MG63 (cell line): ENCODE measurements at regions not wholly inside any gene's neighbourhood (a gene's known extent, or its start where the extent isn't known, plus 50 kb on each side); places are given as distances from the start of the nearest gene placed in this dataset.

Source experiments
- DNase-seq: peaks from one replicate; pipeline ENCODE4 v3.0.0-alpha.2; 2020
- H3K27me3 ChIP-seq: fragments of 250-450 bp; sonication (Bioruptor Pico); 2 replicates; pipeline ENCODE4 v1.5.1; 2020; ENCODE audit warnings: mild to moderate bottlenecking, moderate library complexity
- H3K36me3 ChIP-seq: fragments of 250-450 bp; sonication (Bioruptor Pico); 2 replicates; pipeline ENCODE4 v1.5.1; 2020; ENCODE audit warnings: mild to moderate bottlenecking, moderate library complexity
- H3K4me3 ChIP-seq: fragments of 250-450 bp; sonication (Bioruptor Pico); 2 replicates; pipeline ENCODE4 v1.5.1; 2020; ENCODE audit warnings: mild to moderate bottlenecking, moderate library complexity
- H3K9me3 ChIP-seq: fragments of 250-450 bp; sonication (Bioruptor Pico); 2 replicates; pipeline ENCODE4 v1.5.1; 2020; ENCODE audit warnings: mild to moderate bottlenecking, moderate library complexity

GRCh38 chr1:112797224-112797623, 82.1 kb upstream of the PPM1J start:
- H3K9me3 ChIP-seq, result no peaks in the 10 kb centered on the region
- H3K36me3 ChIP-seq, result no peaks in the 10 kb centered on the region
- H3K27me3 ChIP-seq, result no peaks in the 10 kb centered on the region
- DNase-seq, result no peak
- no peak overlapping the region for H3K4me3 ChIP-seq

GRCh38 chr1:112794654-112795239, 79.6 kb upstream of the PPM1J start:
- DNase-seq, result no peak
- no peaks in the 10 kb centered on the region for H3K36me3 ChIP-seq
- no peak overlapping the region for H3K4me3 ChIP-seq
- H3K9me3 ChIP-seq, result no peaks in the 10 kb centered on the region
- H3K27me3 ChIP-seq, result no peaks in the 10 kb centered on the region

- no peaks in the 10 kb centered on the region for H3K36me3 ChIP-seq
- no peaks in the 10 kb centered on the region for H3K9me3 ChIP-seq
- no peak overlapping the region for H3K4me3 ChIP-seq
- no peak for DNase-seq
- H3K27me3 ChIP-seq, result no peaks in the 10 kb centered on the region
Observed at GRCh38 chr1:112793631-112794565, 78.8 kb upstream of the PPM1J start.

GRCh38 chr1:112791723-112792104, 76.6 kb upstream of the PPM1J start:
- no peak for DNase-seq
- Histone ChIP-seq H3K27me3 (no peaks in the 10 kb centered on the region), H3K9me3 (no peaks in the 10 kb centered on the region; the same call in 1 of the 2 replicates), H3K36me3 (no peaks in the 10 kb centered on the region), H3K4me3 (no peak overlapping the region)

- H3K9me3 ChIP-seq, result no peaks in the 10 kb centered on the region; the same call in 1 of the 2 replicates
- no peaks in the 10 kb centered on the region for H3K36me3 ChIP-seq
- H3K4me3 ChIP-seq, result no peak overlapping the region
- no peak for DNase-seq
- H3K27me3 ChIP-seq, result no peaks in the 10 kb centered on the region
Observed at GRCh38 chr1:112790920-112791722, 76.0 kb upstream of the PPM1J start.

- H3K36me3 ChIP-seq, result no peaks in the 10 kb centered on the region
- H3K4me3 ChIP-seq, result no peak overlapping the region
- DNase-seq, result peak; percentile 21
Observed at GRCh38 chr1:112788561-112788960, 73.4 kb upstream of the PPM1J start.

GRCh38 chr1:112788054-112788453, 72.9 kb upstream of the PPM1J start:
- no peak overlapping the region for H3K4me3 ChIP-seq
- no peaks in the 10 kb centered on the region; the same call in none of the 2 replicates for H3K9me3 ChIP-seq
- H3K27me3 ChIP-seq, result no peaks in the 10 kb centered on the region
- no peaks in the 10 kb centered on the region for H3K36me3 ChIP-seq
- no peak for DNase-seq

More at GRCh38 chr1:112788561-112788960, 73.4 kb upstream of the PPM1J start:
- H3K9me3 ChIP-seq, result no peaks in the 10 kb centered on the region; the same call in 1 of the 2 replicates
- H3K27me3 ChIP-seq, result no peaks in the 10 kb centered on the region

- no peaks in the 10 kb centered on the region for H3K36me3 ChIP-seq
- DNase-seq, result no peak
- H3K27me3 ChIP-seq, result no peaks in the 10 kb centered on the region; the same call in 1 of the 2 replicates
- H3K9me3 ChIP-seq, result no peaks in the 10 kb centered on the region; the same call in none of the 2 replicates
- H3K4me3 ChIP-seq, result no peak overlapping the region
Observed at GRCh38 chr1:112783059-112783458, 67.9 kb upstream of the PPM1J start.

- Histone ChIP-seq H3K9me3 (no peaks in the 10 kb centered on the region; the same call in 1 of the 2 replicates), H3K4me3 (no peak overlapping the region), H3K27me3 (no peaks in the 10 kb centered on the region; the same call in 1 of the 2 replicates), H3K36me3 (no peaks in the 10 kb centered on the region)
- DNase-seq, result no peak
Observed at GRCh38 chr1:112779665-112780526, 64.8 kb upstream of the PPM1J start.

- Histone ChIP-seq H3K36me3 (no peaks in the 10 kb centered on the region), H3K27me3 (no peaks in the 10 kb centered on the region; the same call in 1 of the 2 replicates), H3K4me3 (no peak overlapping the region), H3K9me3 (no peaks in the 10 kb centered on the region; the same call in 1 of the 2 replicates)
- DNase-seq, result no peak
Observed at GRCh38 chr1:112778137-112778536, 63.0 kb upstream of the PPM1J start.

- H3K36me3 ChIP-seq, result no peaks in the 10 kb centered on the region
- H3K9me3 ChIP-seq, result no peaks in the 10 kb centered on the region
- no peak overlapping the region for H3K4me3 ChIP-seq
- DNase-seq, result no peak
- H3K27me3 ChIP-seq, result no peaks in the 10 kb centered on the region; the same call in 1 of the 2 replicates
Observed at GRCh38 chr1:112776688-112777087, 61.6 kb upstream of the PPM1J start.

- DNase-seq, result peak; percentile 44
- H3K4me3 ChIP-seq, result no peak overlapping the region
- no peaks in the 10 kb centered on the region for H3K27me3 ChIP-seq
- no peaks in the 10 kb centered on the region for H3K9me3 ChIP-seq
- no peaks in the 10 kb centered on the region for H3K36me3 ChIP-seq
Observed at GRCh38 chr1:112772781-112773180, 57.6 kb upstream of the PPM1J start.

GRCh38 chr1:112770724-112771123, 55.6 kb upstream of the PPM1J start:
- no peaks in the 10 kb centered on the region for H3K27me3 ChIP-seq

GRCh38 chr1:112769611-112770010, 54.5 kb upstream of the PPM1J start:
- Histone ChIP-seq H3K36me3 (no peaks in the 10 kb centered on the region), H3K9me3 (peaks cover 2% of the 10 kb centered on the region; the same call in 1 of the 2 replicates), H3K27me3 (no peaks in the 10 kb centered on the region), H3K4me3 (no peak overlapping the region)
- DNase-seq, result no peak

More at GRCh38 chr1:112770724-112771123, 55.6 kb upstream of the PPM1J start:
- DNase-seq, result no peak
- Histone ChIP-seq H3K9me3 (peaks cover 2% of the 10 kb centered on the region; the same call in 1 of the 2 replicates), H3K36me3 (no peaks in the 10 kb centered on the region), H3K4me3 (no peak overlapping the region)

- DNase-seq, result no peak
- H3K4me3 ChIP-seq, result no peak overlapping the region
- H3K27me3 ChIP-seq, result no peaks in the 10 kb centered on the region
- H3K36me3 ChIP-seq, result no peaks in the 10 kb centered on the region
- H3K9me3 ChIP-seq, result peaks cover 2% of the 10 kb centered on the region; the same call in 1 of the 2 replicates
Observed at GRCh38 chr1:112767646-112768045, 52.5 kb upstream of the PPM1J start.
